T47D (cell line): ENCODE measurements at regions not wholly inside any gene's neighbourhood (a gene's known extent, or its start where the extent isn't known, plus 50 kb on each side); places are given as distances from the start of the nearest gene placed in this dataset.

ENCODE experiments used
- DNase-seq, 2 experiments: peaks; one replicate each; pipeline versions ENCODE4 v3.0.0 to v3.0.0-alpha.2; 2011 to 2012; ENCODE audit warnings: low read depth in 1 of 2, low spot score in 1 of 2
- JUND ChIP-seq: IDR thresholded peaks from 2 replicates; pipeline ENCODE4 v1.6.1; 2012; ENCODE audit warnings: low read depth
- in situ Hi-C: cut with HindIII; loops from 2 replicates; pipeline ENCODE4 v1.10.0; 2016; ENCODE audit warnings: low sequenced_read_pairs, low pct_unique_long_range_greater_than_20kb

DNA sequence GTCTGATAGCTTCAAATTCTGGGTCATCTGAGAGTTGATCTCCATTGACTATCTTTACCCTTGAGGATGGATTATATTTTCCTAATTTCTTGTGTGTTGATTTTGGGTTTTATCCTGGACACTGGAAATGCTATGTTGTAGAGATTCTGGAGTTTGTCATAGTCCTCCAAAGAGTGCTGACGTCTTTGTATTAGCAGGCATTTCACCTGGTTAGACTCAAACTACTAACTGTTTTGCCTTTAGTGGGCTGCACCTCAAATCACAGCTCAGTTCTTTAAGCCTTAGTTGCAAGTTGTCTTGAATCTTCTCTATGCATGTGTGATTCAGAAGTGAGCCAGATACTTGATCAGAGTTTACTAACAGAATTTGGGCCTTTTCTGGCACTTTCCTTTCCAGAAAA is 264.3 kb downstream of the RPS24 start:
- no peak for TF ChIP-seq JUND
- in situ Hi-C loops = no loop called here
- DNase-seq = no peak

- in situ Hi-C loops = no loop called here
- no peak for TF ChIP-seq JUND
- DNase-seq = no peak
Observed at GRCh38 chr10:78298835-78299234, 265.2 kb downstream of the RPS24 start.

DNA sequence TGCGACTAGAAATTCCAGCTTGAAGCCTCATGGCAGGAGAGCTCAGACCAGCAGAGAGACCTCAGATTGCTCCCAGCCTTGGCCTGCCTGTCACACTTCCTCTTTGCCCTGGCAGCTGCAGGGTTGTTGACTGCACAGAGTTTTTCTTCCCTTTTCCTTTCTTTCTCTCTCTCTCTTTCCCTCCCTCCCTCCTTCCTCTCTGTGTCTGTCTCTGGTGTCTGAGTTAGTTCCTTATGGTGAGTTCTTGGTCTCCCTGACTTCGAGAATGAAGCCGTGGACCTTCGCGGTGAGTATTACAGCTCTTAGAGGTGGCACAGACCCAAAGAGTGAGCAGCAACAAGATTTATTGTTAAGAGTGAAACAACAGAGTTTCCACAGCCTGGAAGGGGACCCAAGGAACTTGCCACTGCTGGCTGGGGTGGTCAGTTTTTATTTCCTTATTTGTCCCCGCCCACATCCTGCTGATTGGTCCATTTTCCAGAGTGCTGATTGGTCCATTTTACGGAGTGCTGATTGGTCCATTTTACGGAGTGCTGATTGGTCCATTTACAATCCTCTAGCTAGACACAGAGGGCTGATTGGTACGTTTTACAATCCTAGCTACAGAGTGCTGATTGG is 266.3 kb downstream of the RPS24 start:
- TF ChIP-seq JUND = no peak
- in situ Hi-C loops = no loop called here
- peak in 1 of 2 experiments; percentile 15 for DNase-seq

DNA sequence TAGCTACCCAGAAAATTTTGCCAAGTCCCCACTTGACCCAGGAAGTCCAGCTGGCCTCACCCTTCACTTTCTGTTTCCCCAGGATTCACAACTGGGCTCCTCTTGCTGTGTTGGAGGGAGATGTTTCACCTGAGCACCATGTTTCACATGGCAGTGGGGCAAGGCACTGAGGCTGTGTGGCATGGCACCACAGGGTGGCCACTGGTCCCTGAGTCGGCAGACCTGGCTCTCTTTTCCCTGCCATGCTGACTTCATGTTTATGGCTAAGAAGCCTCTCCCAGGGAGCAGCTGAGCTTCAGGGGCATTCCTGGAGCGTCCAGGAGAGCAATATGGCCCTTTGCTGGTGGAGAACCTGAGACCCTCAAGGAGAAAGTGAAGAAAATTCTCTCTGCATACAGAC is 266.9 kb downstream of the RPS24 start:
- TF ChIP-seq JUND = no peak
- in situ Hi-C loops = no loop called here
- DNase-seq = no peak

- no peak for DNase-seq
- in situ Hi-C loops = no loop called here
- TF ChIP-seq JUND = no peak
Observed at GRCh38 chr10:78301481-78301880, 267.8 kb downstream of the RPS24 start.

DNA sequence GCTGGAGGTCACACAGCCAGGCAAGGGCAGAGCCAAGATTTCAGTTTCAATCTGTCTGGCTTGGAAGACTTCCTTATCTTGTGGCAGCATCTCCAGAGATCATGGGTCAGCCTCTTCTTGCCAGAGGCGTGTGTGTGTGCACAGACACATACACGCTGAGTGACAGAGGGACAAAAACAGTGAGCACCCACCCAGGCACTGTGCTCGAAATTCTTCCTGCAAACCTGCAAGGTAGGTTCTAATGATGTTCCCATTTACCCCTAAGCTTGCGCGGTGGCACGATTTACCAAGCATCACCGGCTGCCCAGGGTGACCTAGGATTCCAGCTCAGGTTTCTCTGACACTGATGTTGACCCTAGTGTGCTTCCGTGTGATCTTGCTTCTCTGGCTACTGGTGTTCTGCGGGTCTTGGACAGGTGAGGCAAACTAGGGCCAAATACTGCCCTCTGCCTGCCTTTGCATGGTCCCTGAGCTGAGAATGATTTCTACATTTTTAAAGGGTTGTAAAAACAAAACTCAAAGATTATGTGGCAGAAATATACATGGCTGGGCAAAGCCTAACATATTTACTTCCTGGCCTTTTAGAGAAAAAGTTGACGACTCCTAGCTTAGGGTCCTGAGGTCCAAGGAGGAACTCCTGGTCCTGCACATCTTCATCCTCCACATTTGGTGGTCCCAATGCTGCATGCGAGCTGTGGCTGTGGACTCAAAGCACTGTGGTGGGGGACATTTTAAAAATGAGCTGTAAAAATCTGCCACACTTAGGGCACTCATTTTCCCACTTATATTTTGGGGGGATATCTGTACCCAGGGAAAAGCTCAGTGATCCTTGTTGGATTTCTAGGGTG is 268.5 kb downstream of the RPS24 start:
- in situ Hi-C loops = no loop called here
- peak; percentile 43 to 46 for DNase-seq
- no peak for TF ChIP-seq JUND

GRCh38 chr10:78302739-78302988 is 269.0 kb downstream of the RPS24 start:
- no peak for TF ChIP-seq JUND
- no peak for DNase-seq
- in situ Hi-C loops = no loop called here

DNA sequence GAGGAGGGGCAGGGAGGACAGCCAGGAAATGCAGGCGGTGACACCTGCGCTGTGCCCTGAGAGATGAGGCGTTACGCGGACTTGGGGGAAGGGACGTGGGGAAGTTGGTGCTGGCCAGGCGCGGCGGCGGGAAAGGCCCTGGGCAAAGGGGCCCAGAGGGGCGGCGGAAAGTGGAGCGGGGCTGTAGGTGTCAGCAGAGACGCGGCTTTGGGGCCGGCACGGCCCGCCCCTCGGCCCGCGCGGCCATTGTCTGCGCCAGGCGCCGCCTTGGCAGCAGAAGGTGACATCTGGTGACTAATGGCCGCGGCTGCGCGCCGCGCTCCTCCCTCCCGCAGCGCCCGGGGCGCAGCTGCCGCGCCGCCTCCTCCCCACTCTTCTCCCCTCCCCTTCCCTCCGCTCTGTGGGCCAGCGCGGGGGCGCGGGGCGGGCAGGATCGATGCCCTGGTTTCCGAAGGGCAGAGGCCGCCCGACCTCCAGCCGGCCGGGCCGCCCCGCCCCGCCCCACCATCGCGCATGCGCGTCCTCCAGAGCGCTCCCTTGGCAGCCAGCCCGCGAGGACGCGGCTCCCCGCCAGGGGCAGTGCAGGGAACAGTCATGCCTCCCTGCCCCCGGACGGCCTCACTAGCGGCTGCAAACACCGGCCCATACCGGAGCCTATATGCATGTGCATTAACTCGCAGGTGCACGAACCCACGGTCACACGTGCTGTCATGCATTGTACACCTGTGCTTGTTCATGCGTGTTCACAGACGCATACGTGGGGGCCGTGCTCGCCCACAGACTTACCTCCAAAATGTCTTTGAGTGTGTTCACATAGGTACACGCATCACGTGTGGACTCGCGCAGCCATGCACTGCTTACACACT is 269.6 kb downstream of the RPS24 start:
- no peak for TF ChIP-seq JUND

GRCh38 chr10:78304091-78305045 is 270.7 kb downstream of the RPS24 start:
- TF ChIP-seq JUND = no peak
- in situ Hi-C loops = no loop called here
- DNase-seq = no peak

More for the DNA sequence above, 269.6 kb downstream of the RPS24 start:
- peak; percentile 97 to 99 for DNase-seq
- in situ Hi-C loops = no loop called here

DNA sequence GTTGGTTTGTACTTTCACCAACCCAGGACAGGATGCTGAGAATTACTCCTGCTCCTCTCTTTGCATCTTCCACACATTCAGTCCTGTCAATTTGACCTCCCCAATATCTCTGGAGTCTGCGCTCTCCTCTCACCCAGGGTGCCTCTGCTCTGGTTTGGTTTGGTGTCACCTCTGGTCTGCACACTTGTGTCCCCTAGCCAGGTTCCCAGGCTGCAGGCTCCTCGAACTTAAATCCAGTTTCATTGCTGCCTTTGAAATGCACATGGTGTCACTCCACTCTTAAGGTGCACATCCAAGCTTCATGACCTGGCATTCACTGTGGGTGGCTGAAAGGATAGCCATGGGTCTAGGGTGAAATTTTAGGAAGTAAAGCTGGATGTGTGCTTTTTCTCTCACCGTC is 271.6 kb downstream of the RPS24 start:
- in situ Hi-C loops = no loop called here
- TF ChIP-seq JUND = no peak
- DNase-seq = peak in 1 of 2 experiments; percentile 17

- in situ Hi-C loops = no loop called here
- DNase-seq = no peak
- no peak for TF ChIP-seq JUND
Observed at GRCh38 chr10:78306358-78306757, 272.7 kb downstream of the RPS24 start.

- no peak for TF ChIP-seq JUND
- DNase-seq = no peak
- in situ Hi-C loops = no loop called here
Observed at GRCh38 chr10:78307576-78307975, 273.9 kb downstream of the RPS24 start.
